ENCODE measurements at regions not wholly inside any gene's neighbourhood (a gene's known extent, or its start where the extent isn't known, plus 50 kb on each side); places are given as distances from the start of the nearest gene placed in this dataset.

DNA sequence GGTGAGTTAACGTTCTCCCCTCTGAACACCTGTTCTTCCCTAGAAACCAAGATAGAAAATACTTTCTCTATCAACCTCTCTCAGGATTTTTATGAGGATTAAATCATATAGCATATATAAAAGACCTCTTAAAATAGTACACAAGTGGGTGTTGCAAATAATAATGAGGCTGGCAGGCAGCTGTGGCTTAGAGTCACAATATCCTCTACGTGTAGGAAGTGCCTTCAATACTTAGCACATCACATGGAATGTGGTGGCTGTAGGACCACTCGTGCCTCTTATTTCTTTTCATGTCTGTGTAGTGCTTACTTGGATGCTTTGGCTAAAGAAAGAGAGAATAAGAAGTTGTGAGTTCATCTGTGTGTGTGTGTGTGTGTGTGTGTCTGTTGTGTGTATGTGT is 96.3 kb downstream of the PRLHR start:
- Histone ChIP-seq H4K20me1 (ENCODE audit: control insufficient read depth, insufficient read depth, insufficient read length) (no peaks in the 10 kb centered on the region), H2BK20ac (ENCODE audit: low read depth, low read length, poor library complexity, severe bottlenecking) (no peak overlapping the region), H3K27me3 (ENCODE audit: insufficient read depth, low read length) (no peaks in the 10 kb centered on the region), H3K79me2 (ENCODE audit: insufficient read depth, low read length) (no peaks in the 10 kb centered on the region), H3K27ac (ENCODE audit: insufficient read length, low read depth, low read length) (no peak overlapping the region), H3K9ac (ENCODE audit: extremely low read depth, insufficient read length, low read length) (no peak overlapping the region), H3T11ph (ENCODE audit: low read length) (no peak overlapping the region), H3K23ac (ENCODE audit: insufficient read length, low read depth, low read length) (no peak overlapping the region), H3K56ac (ENCODE audit: insufficient read length, low read depth, low read length) (no peak overlapping the region), H4K91ac (ENCODE audit: insufficient read length, low read depth, low read length) (no peak overlapping the region), H3K18ac (ENCODE audit: insufficient read length, low read depth, low read length) (no peak overlapping the region), H3K4me1 (ENCODE audit: insufficient read depth, low read length) (no peaks in the 10 kb centered on the region), H3K79me1 (ENCODE audit: insufficient read depth, low read depth, low read length, poor library complexity, severe bottlenecking) (no peaks in the 10 kb centered on the region), H4K8ac (replicated peaks; ENCODE audit: insufficient read length, low read depth, low read length) (no peak overlapping the region), H2AFZ (ENCODE audit: low read length) (no peak overlapping the region), H2AK5ac (ENCODE audit: insufficient read length, low read length) (no peak overlapping the region), H3K9me3 (ENCODE audit: control insufficient read depth, low read depth, low read length) (no peaks in the 10 kb centered on the region), H3K4me2 (ENCODE audit: insufficient read depth, insufficient read length, low read length) (no peak overlapping the region), H2BK15ac (ENCODE audit: low read depth, low read length) (no peak overlapping the region), H2BK12ac (ENCODE audit: insufficient read length, low read depth, low read length) (no peak overlapping the region), H2BK5ac (ENCODE audit: insufficient read length, low read length) (no peak overlapping the region), H3K14ac (ENCODE audit: insufficient read depth, low read length) (no peak overlapping the region), H4K5ac (ENCODE audit: insufficient read length, low read depth, low read length) (no peak overlapping the region), H3K4ac (ENCODE audit: low read depth, low read length) (no peak overlapping the region), H3K23me2 (ENCODE audit: insufficient read length, low read depth, low read length, poor library complexity, severe bottlenecking) (no peaks in the 10 kb centered on the region), H2BK120ac (ENCODE audit: low read depth, low read length, poor library complexity, severe bottlenecking) (no peak overlapping the region)
- H3K27me3 Mint-ChIP-seq (ENCODE audit: low read depth): peaks cover 3% of the 10 kb centered on the region; the same call in 1 of the 2 replicates
- H3K36me3 Mint-ChIP-seq (ENCODE audit: insufficient read depth in 1 of 3, low read depth in 3 of 3): no peaks in the 10 kb centered on the region
- TF ChIP-seq, protein P1, sequence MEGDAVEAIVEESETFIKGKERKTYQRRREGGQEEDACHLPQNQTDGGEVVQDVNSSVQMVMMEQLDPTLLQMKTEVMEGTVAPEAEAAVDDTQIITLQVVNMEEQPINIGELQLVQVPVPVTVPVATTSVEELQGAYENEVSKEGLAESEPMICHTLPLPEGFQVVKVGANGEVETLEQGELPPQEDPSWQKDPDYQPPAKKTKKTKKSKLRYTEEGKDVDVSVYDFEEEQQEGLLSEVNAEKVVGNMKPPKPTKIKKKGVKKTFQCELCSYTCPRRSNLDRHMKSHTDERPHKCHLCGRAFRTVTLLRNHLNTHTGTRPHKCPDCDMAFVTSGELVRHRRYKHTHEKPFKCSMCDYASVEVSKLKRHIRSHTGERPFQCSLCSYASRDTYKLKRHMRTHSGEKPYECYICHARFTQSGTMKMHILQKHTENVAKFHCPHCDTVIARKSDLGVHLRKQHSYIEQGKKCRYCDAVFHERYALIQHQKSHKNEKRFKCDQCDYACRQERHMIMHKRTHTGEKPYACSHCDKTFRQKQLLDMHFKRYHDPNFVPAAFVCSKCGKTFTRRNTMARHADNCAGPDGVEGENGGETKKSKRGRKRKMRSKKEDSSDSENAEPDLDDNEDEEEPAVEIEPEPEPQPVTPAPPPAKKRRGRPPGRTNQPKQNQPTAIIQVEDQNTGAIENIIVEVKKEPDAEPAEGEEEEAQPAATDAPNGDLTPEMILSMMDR (conservative IDR thresholded peaks at IDR 0.05): no peak
- no peak overlapping the region for H3K27ac Mint-ChIP-seq
- H3K4me1 Mint-ChIP-seq: peaks cover 8 to 11% of the 10 kb centered on the region in 2 experiments
- H3K9me3 Mint-ChIP-seq: no peaks in the 10 kb centered on the region
- WGBS (ENCODE audit: extremely low coverage, insufficient read length, low lambda C conversion rate): no CpG with 5 or more reads among the region's 3 CpGs
- H3K4me3 Mint-ChIP-seq: no peak overlapping the region
- no peak for DNase-seq
